GM23338 (cell line): ENCODE measurements at regions not wholly inside any gene's neighbourhood (a gene's known extent, or its start where the extent isn't known, plus 50 kb on each side); places are given as distances from the start of the nearest gene placed in this dataset.
"Not testable (repeated sequence)": the region's sequence is repeated elsewhere in the genome, so short reads cannot be mapped to it uniquely, and the experiment has no call there.

Source experiments
- ATAC-seq: fragments of 200-7000 bp; cut with Tn5 transposase; 3 replicates; pipeline ENCODE4 v1.9.1; 2020
- DNase-seq: peaks from one replicate; pipeline ENCODE4 v3.0.0-alpha.2; 2015; ENCODE audit warnings: low spot score
- H2AFZ ChIP-seq: fragments of 200-600 bp; sonication (generic); 2 replicates; pipeline ENCODE4 v1.8.0; 2016; ENCODE audit warnings: antibody characterized with exemption, mild to moderate bottlenecking, moderate library complexity
- H3F3A ChIP-seq: fragments of 200-600 bp; sonication (generic); replicated peaks from 2 replicates; pipeline ENCODE4 v1.8.0; 2017; ENCODE audit warnings: antibody characterized with exemption, mixed run types, low read depth
- H3K27ac ChIP-seq: fragments of 200-600 bp; sonication (generic); 2 replicates; pipeline ENCODE4 v1.6.1; 2016; ENCODE audit warnings: low read depth
- H3K27me3 ChIP-seq: fragments of 200-600 bp; sonication (generic); 2 replicates; pipeline ENCODE4 v1.8.0; 2016; ENCODE audit warnings: mild to moderate bottlenecking, mixed run types, moderate library complexity; ENCODE audit not compliant: insufficient read depth
- H3K36me3 ChIP-seq: fragments of 200-600 bp; sonication (generic); 2 replicates; pipeline ENCODE4 v1.8.0; 2016; ENCODE audit warnings: mild to moderate bottlenecking; ENCODE audit not compliant: insufficient read depth
- H3K4me1 ChIP-seq: fragments of 200-600 bp; sonication (generic); 2 replicates; pipeline ENCODE4 v1.8.0; 2016; ENCODE audit warnings: mild to moderate bottlenecking, moderate library complexity; ENCODE audit not compliant: insufficient read depth
- H3K4me2 ChIP-seq: fragments of 200-600 bp; sonication (generic); 2 replicates; pipeline ENCODE4 v1.7.1; 2017; ENCODE audit warnings: mixed run types
- H3K4me3 ChIP-seq: fragments of 200-600 bp; sonication (generic); 2 replicates; pipeline ENCODE4 v1.6.1; 2016; ENCODE audit warnings: mixed run types
- H3K79me2 ChIP-seq: fragments of 200-600 bp; sonication (generic); replicated peaks from 2 replicates; pipeline ENCODE4 v1.8.0; 2017; ENCODE audit warnings: mild to moderate bottlenecking; ENCODE audit not compliant: insufficient read depth
- H3K9me2 ChIP-seq: fragments of 200-600 bp; sonication (generic); 2 replicates; pipeline ENCODE4 v1.8.0; 2017; ENCODE audit not compliant: insufficient read depth
- H4K20me1 ChIP-seq: fragments of 200-600 bp; sonication (generic); replicated peaks from 2 replicates; pipeline ENCODE4 v1.8.0; 2017; ENCODE audit warnings: mild to moderate bottlenecking; ENCODE audit not compliant: insufficient read depth
- H3K27ac Mint-ChIP-seq: 2 replicates; pipeline ENCODE4 v1.8.0; 2020; ENCODE audit warnings: inconsistent platforms, mild to moderate bottlenecking, moderate library complexity, mixed read lengths
- H3K27me3 Mint-ChIP-seq: 3 replicates; pipeline ENCODE4 v1.8.0; 2022; ENCODE audit warnings: low read depth, mild to moderate bottlenecking, moderate library complexity, mixed read lengths, inconsistent platforms; ENCODE audit not compliant: insufficient read depth, poor library complexity
- H3K36me3 Mint-ChIP-seq: 3 replicates; pipeline ENCODE4 v1.8.0; 2021; ENCODE audit warnings: low read depth, mild to moderate bottlenecking, inconsistent platforms, moderate library complexity, mixed read lengths
- H3K4me1 Mint-ChIP-seq: 3 replicates; pipeline ENCODE4 v1.8.0; 2020; ENCODE audit warnings: mild to moderate bottlenecking, inconsistent platforms, mixed read lengths
- H3K4me3 Mint-ChIP-seq: 3 replicates; pipeline ENCODE4 v1.8.0; 2021; ENCODE audit warnings: moderate library complexity, mild to moderate bottlenecking, inconsistent platforms, mixed read lengths
- H3K9me3 Mint-ChIP-seq: 3 replicates; pipeline ENCODE4 v1.8.0; 2020; ENCODE audit warnings: moderate library complexity, mild to moderate bottlenecking, inconsistent platforms, mixed read lengths
- CREB1 ChIP-seq: fragments of 250-450 bp; sonication (Bioruptor Pico); IDR thresholded peaks from 2 replicates; pipeline ENCODE4 v1.5.0; 2020; ENCODE audit warnings: low read depth, mild to moderate bottlenecking, moderate library complexity
- CTCF ChIP-seq, 2 experiments: fragments of 200-600 bp in 1 of 2; sonication (generic) in 1 of 2; conservative IDR thresholded peaks; 2 replicates each; pipeline versions ENCODE4 v1.5.1 to v1.6.1; 2016 to 2017; ENCODE audit warnings: antibody characterized with exemption in 2 of 2, low read depth in 2 of 2, mild to moderate bottlenecking in 2 of 2, moderate library complexity in 1 of 2
- EZH2 ChIP-seq: fragments of 200-600 bp; sonication (generic); IDR thresholded peaks from one replicate; pipeline ENCODE4 v1.8.0; 2017; ENCODE audit warnings: antibody characterized with exemption, mild to moderate bottlenecking, low read depth; ENCODE audit not compliant: unreplicated experiment
- ZNF114 ChIP-seq: fragments of 250-450 bp; sonication (Bioruptor Pico); IDR thresholded peaks from 2 replicates; pipeline ENCODE4 v1.5.0; 2020; ENCODE audit warnings: mild to moderate bottlenecking, moderate library complexity
- ZNF462 ChIP-seq: fragments of 250-450 bp; sonication (Bioruptor Pico); IDR thresholded peaks from 2 replicates; pipeline ENCODE4 v1.5.0; 2020; ENCODE audit warnings: mild to moderate bottlenecking, moderate library complexity

DNA sequence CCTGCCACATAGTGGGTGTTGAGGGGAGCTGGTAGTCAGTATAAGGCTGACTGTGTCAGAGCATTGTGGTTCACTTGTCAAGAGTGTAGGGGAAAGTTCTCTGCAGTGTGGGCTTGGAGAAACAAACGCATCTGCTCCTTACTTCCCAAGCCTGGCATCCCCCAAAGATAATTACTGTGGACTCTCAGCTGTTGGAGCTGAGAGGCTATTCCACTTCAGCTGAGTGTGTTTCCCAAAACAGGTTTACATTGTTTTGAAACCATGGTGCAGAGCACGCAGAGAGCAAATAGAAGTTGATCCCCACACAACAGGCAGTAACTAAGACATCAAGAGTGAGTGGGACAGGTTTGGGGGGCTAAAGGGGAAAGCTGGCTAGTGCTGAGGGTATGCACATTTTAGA, 181.0 kb upstream of the EOLA2 start (continued):
- no peak for TF ChIP-seq CTCF (conservative IDR thresholded peaks at IDR 0.05; ENCODE audit: low read depth in 2 of 2)
- no peak for TF ChIP-seq EZH2
- TF ChIP-seq CREB1 (CRISPR knock-in tag): no peak
- TF ChIP-seq ZNF114 (CRISPR knock-in tag): no peak
- TF ChIP-seq ZNF462 (CRISPR knock-in tag): no peak

GRCh38 chrX:150125045-150125444, 186.8 kb upstream of the EOLA2 start:
- not testable (repeated sequence) for H3K27me3 ChIP-seq, H3K27ac Mint-ChIP-seq, H3K4me1 ChIP-seq, H3K36me3 ChIP-seq, H3K79me2 ChIP-seq, H3K27ac ChIP-seq, H3K4me1 Mint-ChIP-seq, DNase-seq, H3K27me3 Mint-ChIP-seq, H3K4me3 Mint-ChIP-seq, H3F3A ChIP-seq, H2AFZ ChIP-seq, ATAC-seq, H3K4me2 ChIP-seq, H3K9me2 ChIP-seq, H3K4me3 ChIP-seq, H4K20me1 ChIP-seq, H3K36me3 Mint-ChIP-seq, H3K9me3 Mint-ChIP-seq
